ENCODE measurements at regions not wholly inside any gene's neighbourhood (a gene's known extent, or its start where the extent isn't known, plus 50 kb on each side); places are given as distances from the start of the nearest gene placed in this dataset.

- no peak for TF ChIP-seq CTCF (IDR thresholded peaks at IDR 0.05; ENCODE audit: extremely low read depth in 1 of 2, insufficient read depth in 1 of 2, low read depth in 1 of 2, low read length in 2 of 2)
- TF ChIP-seq MYC (IDR thresholded peaks at IDR 0.05; ENCODE audit: low read depth, low read length) = no peak
- no peak for TF ChIP-seq POLR2A (IDR thresholded peaks at IDR 0.05; ENCODE audit: low read depth, low read length)
- TF ChIP-seq POLR2AphosphoS5 (IDR thresholded peaks at IDR 0.05; ENCODE audit: insufficient read depth, low read depth, low read length) = no peak
- TF ChIP-seq JUN (IDR thresholded peaks at IDR 0.05; ENCODE audit: borderline replicate concordance, insufficient read depth, insufficient read length, low read depth) = no peak
- TF ChIP-seq EZH2 (IDR thresholded peaks at IDR 0.05; ENCODE audit: borderline replicate concordance, low read depth, low read length, severe bottlenecking) = no peak
Measured at GRCh38 chr2:20534913-20535801, 88.3 kb downstream of the RHOB start.

All from endothelial cell of umbilical vein (primary cell).